ENCODE measurements at regions not wholly inside any gene's neighbourhood (a gene's known extent, or its start where the extent isn't known, plus 50 kb on each side); places are given as distances from the start of the nearest gene placed in this dataset.

GRCh38 chr6:51250317-51250716 is 431.6 kb downstream of the TFAP2B start:
- Histone ChIP-seq H3K27ac (ENCODE audit: low read depth in 1 of 3, low read length in 2 of 3) (no peak overlapping the region), H3K4me3 (ENCODE audit: low read depth in 1 of 3, low read length in 3 of 3) (no peak overlapping the region), H3K9me3 (ENCODE audit: control insufficient read depth in 2 of 2, insufficient read depth in 1 of 2, low read depth in 1 of 2, low read length in 1 of 2) (no peaks in the 10 kb centered on the region), H3K36me3 (ENCODE audit: control insufficient read depth in 3 of 3, insufficient read depth in 2 of 3, low read depth in 1 of 3, low read length in 3 of 3) (no peaks in the 10 kb centered on the region), H3K4me1 (ENCODE audit: control insufficient read depth in 3 of 3, insufficient read depth in 2 of 3, low read depth in 1 of 3, low read length in 2 of 3) (no peaks in the 10 kb centered on the region), H3K27me3 (ENCODE audit: control insufficient read depth in 3 of 3, insufficient read depth in 3 of 3, low read length in 3 of 3) (no peaks in the 10 kb centered on the region)
- FAIRE-seq (no peak), DNase-seq (no peak)
- WGBS, 3 donors: 52 to 64% (median 54%) methylated on average over 4 of the region's 4 CpGs

- no peaks in the 10 kb centered on the region for H3K27me3 ChIP-seq (ENCODE audit: control insufficient read depth in 3 of 3, insufficient read depth in 3 of 3, low read length in 3 of 3)
- H3K9me3 ChIP-seq (ENCODE audit: control insufficient read depth in 2 of 2, insufficient read depth in 1 of 2, low read depth in 1 of 2, low read length in 1 of 2): no peaks in the 10 kb centered on the region
- FAIRE-seq (no peak), DNase-seq (no peak)
- 47 to 75% (median 65%) methylated on average over 2 of the region's 2 CpGs for WGBS, 3 donors
- H3K36me3 ChIP-seq (ENCODE audit: control insufficient read depth in 3 of 3, insufficient read depth in 2 of 3, low read depth in 1 of 3, low read length in 3 of 3): no peaks in the 10 kb centered on the region
- H3K27ac ChIP-seq (ENCODE audit: low read depth in 1 of 3, low read length in 2 of 3): no peak overlapping the region
- no peaks in the 10 kb centered on the region for H3K4me1 ChIP-seq (ENCODE audit: control insufficient read depth in 3 of 3, insufficient read depth in 2 of 3, low read depth in 1 of 3, low read length in 2 of 3)
- no peak overlapping the region for H3K4me3 ChIP-seq (ENCODE audit: low read depth in 1 of 3, low read length in 3 of 3)
These were observed 439.3 kb downstream of the TFAP2B start for GRCh38 chr6:51257938-51258337.

GRCh38 chr6:51260003-51260402 is 441.3 kb downstream of the TFAP2B start:
- FAIRE-seq: no peak
- H3K4me1 ChIP-seq (ENCODE audit: control insufficient read depth in 3 of 3, insufficient read depth in 2 of 3, low read depth in 1 of 3, low read length in 2 of 3): no peaks in the 10 kb centered on the region
- DNase-seq: no peak
- no peaks in the 10 kb centered on the region for H3K27me3 ChIP-seq (ENCODE audit: control insufficient read depth in 3 of 3, insufficient read depth in 3 of 3, low read length in 3 of 3)
- H3K27ac ChIP-seq (ENCODE audit: low read depth in 1 of 3, low read length in 2 of 3): no peak overlapping the region
- H3K4me3 ChIP-seq (ENCODE audit: low read depth in 1 of 3, low read length in 3 of 3): no peak overlapping the region
- H3K36me3 ChIP-seq (ENCODE audit: control insufficient read depth in 3 of 3, insufficient read depth in 2 of 3, low read depth in 1 of 3, low read length in 3 of 3): no peaks in the 10 kb centered on the region
- H3K9me3 ChIP-seq (ENCODE audit: control insufficient read depth in 2 of 2, insufficient read depth in 1 of 2, low read depth in 1 of 2, low read length in 1 of 2): no peaks in the 10 kb centered on the region
- WGBS, 3 donors: 65 to 82% (median 66%) methylated on average over 3 of the region's 3 CpGs

- no peak for FAIRE-seq
- Histone ChIP-seq H3K9me3 (ENCODE audit: control insufficient read depth in 2 of 2, insufficient read depth in 1 of 2, low read depth in 1 of 2, low read length in 1 of 2) (no peaks in the 10 kb centered on the region), H3K27ac (ENCODE audit: low read depth in 1 of 3, low read length in 2 of 3) (no peak overlapping the region), H3K36me3 (ENCODE audit: control insufficient read depth in 3 of 3, insufficient read depth in 2 of 3, low read depth in 1 of 3, low read length in 3 of 3) (no peaks in the 10 kb centered on the region), H3K27me3 (ENCODE audit: control insufficient read depth in 3 of 3, insufficient read depth in 3 of 3, low read length in 3 of 3) (no peaks in the 10 kb centered on the region), H3K4me1 (ENCODE audit: control insufficient read depth in 3 of 3, insufficient read depth in 2 of 3, low read depth in 1 of 3, low read length in 2 of 3) (no peaks in the 10 kb centered on the region), H3K4me3 (ENCODE audit: low read depth in 1 of 3, low read length in 3 of 3) (no peak overlapping the region)
- DNase-seq: no peak
- 55 to 73% (median 67%) methylated on average over 5 of the region's 5 CpGs for WGBS, 3 donors
These were observed 443.0 kb downstream of the TFAP2B start for GRCh38 chr6:51261691-51262090.

GRCh38 chr6:51265426-51265825 is 446.8 kb downstream of the TFAP2B start:
- H3K4me1 ChIP-seq (ENCODE audit: control insufficient read depth in 3 of 3, insufficient read depth in 2 of 3, low read depth in 1 of 3, low read length in 2 of 3): no peaks in the 10 kb centered on the region
- H3K9me3 ChIP-seq (ENCODE audit: control insufficient read depth in 2 of 2, insufficient read depth in 1 of 2, low read depth in 1 of 2, low read length in 1 of 2): no peaks in the 10 kb centered on the region
- H3K27me3 ChIP-seq (ENCODE audit: control insufficient read depth in 3 of 3, insufficient read depth in 3 of 3, low read length in 3 of 3): no peaks in the 10 kb centered on the region
- no peak for DNase-seq
- FAIRE-seq: no peak
- H3K27ac ChIP-seq (ENCODE audit: low read depth in 1 of 3, low read length in 2 of 3): no peak overlapping the region
- H3K4me3 ChIP-seq (ENCODE audit: low read depth in 1 of 3, low read length in 3 of 3): no peak overlapping the region
- H3K36me3 ChIP-seq (ENCODE audit: control insufficient read depth in 3 of 3, insufficient read depth in 2 of 3, low read depth in 1 of 3, low read length in 3 of 3): no peaks in the 10 kb centered on the region
- 50 to 62% (median 62%) methylated on average over 4 of the region's 4 CpGs for WGBS, 3 donors

- FAIRE-seq (no peak), DNase-seq (no peak)
- H3K27ac ChIP-seq (ENCODE audit: low read depth in 1 of 3, low read length in 2 of 3): no peak overlapping the region
- WGBS, 3 donors: 62 to 71% (median 62%) methylated on average over 1 of the region's 1 CpG
- H3K27me3 ChIP-seq (ENCODE audit: control insufficient read depth in 3 of 3, insufficient read depth in 3 of 3, low read length in 3 of 3): no peaks in the 10 kb centered on the region
- no peaks in the 10 kb centered on the region for H3K36me3 ChIP-seq (ENCODE audit: control insufficient read depth in 3 of 3, insufficient read depth in 2 of 3, low read depth in 1 of 3, low read length in 3 of 3)
- H3K4me1 ChIP-seq (ENCODE audit: control insufficient read depth in 3 of 3, insufficient read depth in 2 of 3, low read depth in 1 of 3, low read length in 2 of 3): no peaks in the 10 kb centered on the region
- H3K9me3 ChIP-seq (ENCODE audit: control insufficient read depth in 2 of 2, insufficient read depth in 1 of 2, low read depth in 1 of 2, low read length in 1 of 2): no peaks in the 10 kb centered on the region
- no peak overlapping the region for H3K4me3 ChIP-seq (ENCODE audit: low read depth in 1 of 3, low read length in 3 of 3)
These were observed 447.9 kb downstream of the TFAP2B start for GRCh38 chr6:51266604-51267003.

- no peak overlapping the region for H3K4me3 ChIP-seq (ENCODE audit: low read depth in 1 of 3, low read length in 3 of 3)
- H3K9me3 ChIP-seq (ENCODE audit: control insufficient read depth in 2 of 2, insufficient read depth in 1 of 2, low read depth in 1 of 2, low read length in 1 of 2): no peaks in the 10 kb centered on the region
- no peak overlapping the region for H3K27ac ChIP-seq (ENCODE audit: low read depth in 1 of 3, low read length in 2 of 3)
- no peak for DNase-seq
- no peak for FAIRE-seq
- no peaks in the 10 kb centered on the region for H3K4me1 ChIP-seq (ENCODE audit: control insufficient read depth in 3 of 3, insufficient read depth in 2 of 3, low read depth in 1 of 3, low read length in 2 of 3)
- 55 to 61% (median 59%) methylated on average over 4 of the region's 4 CpGs for WGBS, 3 donors
- no peaks in the 10 kb centered on the region for H3K27me3 ChIP-seq (ENCODE audit: control insufficient read depth in 3 of 3, insufficient read depth in 3 of 3, low read length in 3 of 3)
- H3K36me3 ChIP-seq (ENCODE audit: control insufficient read depth in 3 of 3, insufficient read depth in 2 of 3, low read depth in 1 of 3, low read length in 3 of 3): no peaks in the 10 kb centered on the region
These were observed 450.0 kb downstream of the TFAP2B start for GRCh38 chr6:51268666-51269065.

- no peaks in the 10 kb centered on the region for H3K4me1 ChIP-seq (ENCODE audit: control insufficient read depth in 3 of 3, insufficient read depth in 2 of 3, low read depth in 1 of 3, low read length in 2 of 3)
- H3K9me3 ChIP-seq (ENCODE audit: control insufficient read depth in 2 of 2, insufficient read depth in 1 of 2, low read depth in 1 of 2, low read length in 1 of 2): no peaks in the 10 kb centered on the region
- FAIRE-seq (no peak), DNase-seq (no peak)
- no peaks in the 10 kb centered on the region for H3K27me3 ChIP-seq (ENCODE audit: control insufficient read depth in 3 of 3, insufficient read depth in 3 of 3, low read length in 3 of 3)
- H3K27ac ChIP-seq (ENCODE audit: low read depth in 1 of 3, low read length in 2 of 3): no peak overlapping the region
- H3K4me3 ChIP-seq (ENCODE audit: low read depth in 1 of 3, low read length in 3 of 3): no peak overlapping the region
- no peaks in the 10 kb centered on the region for H3K36me3 ChIP-seq (ENCODE audit: control insufficient read depth in 3 of 3, insufficient read depth in 2 of 3, low read depth in 1 of 3, low read length in 3 of 3)
These were observed 451.2 kb downstream of the TFAP2B start for GRCh38 chr6:51269876-51270275.

- DNase-seq (no peak), FAIRE-seq (no peak)
These were observed 452.9 kb downstream of the TFAP2B start for GRCh38 chr6:51271615-51272014.

More at GRCh38 chr6:51271615-51272014, 452.9 kb downstream of the TFAP2B start:
- 72 to 77% (median 73%) methylated on average over 1 of the region's 1 CpG for WGBS, 3 donors
- H3K9me3 ChIP-seq (ENCODE audit: control insufficient read depth in 2 of 2, insufficient read depth in 1 of 2, low read depth in 1 of 2, low read length in 1 of 2): no peaks in the 10 kb centered on the region
- H3K36me3 ChIP-seq (ENCODE audit: control insufficient read depth in 3 of 3, insufficient read depth in 2 of 3, low read depth in 1 of 3, low read length in 3 of 3): no peaks in the 10 kb centered on the region
- H3K4me1 ChIP-seq (ENCODE audit: control insufficient read depth in 3 of 3, insufficient read depth in 2 of 3, low read depth in 1 of 3, low read length in 2 of 3): no peaks in the 10 kb centered on the region
- H3K27me3 ChIP-seq (ENCODE audit: control insufficient read depth in 3 of 3, insufficient read depth in 3 of 3, low read length in 3 of 3): no peaks in the 10 kb centered on the region
- H3K4me3 ChIP-seq (ENCODE audit: low read depth in 1 of 3, low read length in 3 of 3): no peak overlapping the region
- H3K27ac ChIP-seq (ENCODE audit: low read depth in 1 of 3, low read length in 2 of 3): no peak overlapping the region

Measured in small intestine (tissue), 7 donors.